HEK293 (cell line): ENCODE measurements at regions not wholly inside any gene's neighbourhood (a gene's known extent, or its start where the extent isn't known, plus 50 kb on each side); places are given as distances from the start of the nearest gene placed in this dataset.

Source experiments
- CTCF ChIA-PET: fragments of 350-600 bp; formaldehyde crosslinking; extraction: SDS; loops from one replicate; lab custom pipeline; 2021; ENCODE audit warnings: antibody characterized with exemption; lab: Yijun Ruan, JAX
- POLR2A ChIA-PET: fragments of 300-600 bp; formaldehyde crosslinking; extraction: SDS; loops from one replicate; lab custom pipeline; 2020; ENCODE audit warnings: antibody characterized with exemption, inconsistent platforms; lab: Yijun Ruan, JAX
- H3K27ac ChIP-seq: fragments of 200-500 bp; sonication (Bioruptor generic); 2 replicates; pipeline ENCODE4 v1.5.1; 2014; ENCODE audit warnings: low read depth, low read length, control low read depth, inconsistent platforms; ENCODE audit errors: extremely low read depth
- H3K36me3 ChIP-seq, 2 experiments: fragments of 200-500 bp in 1 of 2; sonication (Bioruptor generic) in 1 of 2; 1 replicate in 1 of 2; 2 replicates in 1 of 2; pipeline ENCODE4 v1.5.1; 2014 to 2017; ENCODE audit warnings: inconsistent platforms in 2 of 2, low read length in 2 of 2; ENCODE audit not compliant: control insufficient read depth in 2 of 2, insufficient read depth in 1 of 2
- H3K4me1 ChIP-seq: fragments of 200-500 bp; sonication (Bioruptor generic); 2 replicates; pipeline ENCODE4 v1.5.1; 2014; ENCODE audit warnings: mild to moderate bottlenecking, low read length, inconsistent platforms; ENCODE audit not compliant: control insufficient read depth, insufficient read depth
- H3K4me3 ChIP-seq: 2 replicates; pipeline ENCODE4 v1.5.1; 2011; ENCODE audit warnings: low read depth, mild to moderate bottlenecking, control low read depth, low read length, moderate library complexity
- H3K9me3 ChIP-seq: fragments of 200-500 bp; sonication (Bioruptor generic); 2 replicates; pipeline ENCODE4 v1.5.1; 2014; ENCODE audit warnings: low read depth, low read length, inconsistent platforms; ENCODE audit not compliant: control insufficient read depth, insufficient read depth
- HOXD13 ChIP-seq: sonication (generic); formaldehyde crosslinking; IDR thresholded peaks from 2 replicates; pipeline ENCODE4 v1.8.0; 2022; ENCODE audit warnings: missing genetic modification reagents, borderline replicate concordance
- KLF17 ChIP-seq: fragments of 450-650 bp; formaldehyde crosslinking; IDR thresholded peaks from 2 replicates; pipeline ENCODE4 v1.5.1; 2016; ENCODE audit warnings: missing biosample characterization, missing genetic modification characterization
- PRDM10 ChIP-seq: fragments of 450-650 bp; formaldehyde crosslinking; IDR thresholded peaks from 2 replicates; pipeline ENCODE4 v1.5.1; 2016; ENCODE audit warnings: missing biosample characterization, missing genetic modification characterization
- PRDM4 ChIP-seq: fragments of 450-650 bp; formaldehyde crosslinking; IDR thresholded peaks from 2 replicates; pipeline ENCODE4 v1.5.1; 2017; ENCODE audit warnings: missing biosample characterization, missing genetic modification characterization
- ZBTB44 ChIP-seq: fragments of 450-650 bp; IDR thresholded peaks from 2 replicates; pipeline ENCODE4 v1.5.1; 2018; ENCODE audit warnings: missing biosample characterization, mild to moderate bottlenecking, missing genetic modification characterization
- ZNF2 ChIP-seq: fragments of 450-650 bp; formaldehyde crosslinking; IDR thresholded peaks from 2 replicates; pipeline ENCODE4 v1.5.1; 2016; ENCODE audit warnings: missing biosample characterization, missing genetic modification characterization
- ZNF211 ChIP-seq: fragments of 450-650 bp; formaldehyde crosslinking; IDR thresholded peaks from 2 replicates; pipeline ENCODE4 v1.5.1; 2016; ENCODE audit warnings: low read depth, missing biosample characterization, missing genetic modification characterization
- ZNF510 ChIP-seq: fragments of 450-650 bp; formaldehyde crosslinking; IDR thresholded peaks from 2 replicates; pipeline ENCODE4 v1.5.1; 2018; ENCODE audit warnings: mild to moderate bottlenecking, missing genetic modification characterization, missing biosample characterization; ENCODE audit not compliant: insufficient replicate concordance
- ZNF561 ChIP-seq: fragments of 450-650 bp; IDR thresholded peaks from 2 replicates; pipeline ENCODE4 v1.5.1; 2018; ENCODE audit warnings: missing biosample characterization, missing genetic modification characterization, borderline replicate concordance
- ZNF664 ChIP-seq: fragments of 450-650 bp; formaldehyde crosslinking; IDR thresholded peaks from 2 replicates; pipeline ENCODE4 v1.5.1; 2016; ENCODE audit warnings: missing biosample characterization, missing genetic modification characterization

- CTCF ChIA-PET = no interaction called here
- no peaks in the 10 kb centered on the region for H3K4me1 ChIP-seq
Measured at GRCh38 chr4:96602661-96603060, 762.8 kb downstream of the PDHA2 start.

More at GRCh38 chr4:96602661-96603060, 762.8 kb downstream of the PDHA2 start:
- POLR2A ChIA-PET = no interaction called here
- TF ChIP-seq PRDM10 (tag by site-specific recombination) (no peak), ZNF664 (tag by site-specific recombination) (no peak), KLF17 (tag by site-specific recombination) (no peak), ZNF211 (no peak), HOXD13 (no peak), ZBTB44 (no peak), ZNF2 (tag by site-specific recombination) (no peak), ZNF510 (tag by site-specific recombination) (no peak), PRDM4 (tag by site-specific recombination) (no peak), ZNF561 (no peak)
- H3K36me3 ChIP-seq = no peaks in the 10 kb centered on the region
- no peaks in the 10 kb centered on the region for H3K9me3 ChIP-seq
- H3K27ac ChIP-seq = no peak overlapping the region
- H3K4me3 ChIP-seq = no peak overlapping the region
